Lower leg skin (tissue), 4 donors: ENCODE measurements at regions not wholly inside any gene's neighbourhood (a gene's known extent, or its start where the extent isn't known, plus 50 kb on each side); places are given as distances from the start of the nearest gene placed in this dataset.

ENCODE experiments used
- DNase-seq, 2 donors: peaks; one replicate each; pipeline ENCODE4 v3.0.0-alpha.2; 2019; ENCODE audit warnings: low spot score in 2 of 2
- H3K4me3 ChIP-seq: fragments of 200-600 bp; sonication (generic); 2 replicates; pipeline ENCODE4 v1.5.1; 2017; ENCODE audit warnings: mild to moderate bottlenecking, low read depth; ENCODE audit not compliant: poor library complexity, severe bottlenecking
- CTCF ChIP-seq, 3 donors: fragments of 450-650 bp; IDR thresholded peaks; one replicate each; pipeline ENCODE4 v1.5.1; 2016; ENCODE audit warnings: antibody characterized with exemption in 3 of 3, mild to moderate bottlenecking in 3 of 3, moderate library complexity in 2 of 3
- POLR2A ChIP-seq, 2 donors: fragments of 450-650 bp; IDR thresholded peaks; one replicate each; pipeline ENCODE4 v1.6.1; 2016 to 2017; ENCODE audit warnings: antibody characterized with exemption in 2 of 2, mild to moderate bottlenecking in 1 of 2, moderate library complexity in 1 of 2
- WGBS, 2 donors: methylation state at CpG; one replicate each; pipeline ENCODE4 v1.1.5; 2018; 5-methylcytosine and 5-hydroxymethylcytosine counted together
- intact Hi-C: fragments of 100-400 bp; cut with DNase I; formaldehyde crosslinking; loops from one replicate; pipeline ENCODE4 v1.15.0; 2023; ENCODE audit warnings: low total_unique reads

GRCh38 chr2:118591223-118591622, 256.2 kb downstream of the EN1 start:
- WGBS, 2 donors: 82 to 87% methylated on average over 7 of the region's 7 CpGs
- TF ChIP-seq POLR2A (IDR thresholded peaks at IDR 0.05) (no peak), CTCF (IDR thresholded peaks at IDR 0.05) (no peak)

GRCh38 chr2:118589721-118590120, 257.7 kb downstream of the EN1 start:
- 88 to 97% methylated on average over 3 of the region's 3 CpGs for WGBS, 2 donors
- TF ChIP-seq POLR2A (IDR thresholded peaks at IDR 0.05) (no peak), CTCF (IDR thresholded peaks at IDR 0.05) (no peak)
- H3K4me3 ChIP-seq: no peak overlapping the region
- peak in 1 of 2 donors; percentile 10 for DNase-seq
- intact Hi-C loops: no loop called here

More at GRCh38 chr2:118591223-118591622, 256.2 kb downstream of the EN1 start:
- intact Hi-C loops: no loop called here
- no peak overlapping the region for H3K4me3 ChIP-seq
- DNase-seq: peak in 1 of 2 donors; percentile 48

- TF ChIP-seq CTCF (IDR thresholded peaks at IDR 0.05) (no peak), POLR2A (IDR thresholded peaks at IDR 0.05) (no peak)
- DNase-seq: no peak
- WGBS, 2 donors: 83% methylated on average over 6 of the region's 6 CpGs
- intact Hi-C loops: no loop called here
- no peak overlapping the region for H3K4me3 ChIP-seq
Observed at GRCh38 chr2:118588850-118589249, 258.6 kb downstream of the EN1 start.

- WGBS, 2 donors: 81 to 91% methylated on average over 1 of the region's 1 CpG
- no peak for TF ChIP-seq POLR2A (IDR thresholded peaks at IDR 0.05)
- no peak for TF ChIP-seq CTCF (IDR thresholded peaks at IDR 0.05)
- intact Hi-C loops: no loop called here
- peak in 1 of 2 donors; percentile 18 for DNase-seq
- no peak overlapping the region for H3K4me3 ChIP-seq
Observed at GRCh38 chr2:118586312-118586711, 261.1 kb downstream of the EN1 start.

GRCh38 chr2:118584877-118585276, 262.6 kb downstream of the EN1 start:
- DNase-seq: peak in 1 of 2 donors; percentile 29
- 81% methylated on average over 6 of the region's 6 CpGs for whole genome bisulfite sequencing, 2 donors
- no peak overlapping the region for H3K4me3 ChIP-seq
- intact Hi-C loops: no loop called here
- no peak for TF ChIP-seq POLR2A (IDR thresholded peaks at IDR 0.05)
- no peak for TF ChIP-seq CTCF (IDR thresholded peaks at IDR 0.05)

GRCh38 chr2:118584062-118584749, 263.2 kb downstream of the EN1 start:
- intact Hi-C loops: no loop called here
- no peak for DNase-seq
- TF ChIP-seq POLR2A (IDR thresholded peaks at IDR 0.05) (no peak), CTCF (IDR thresholded peaks at IDR 0.05) (no peak)

More at GRCh38 chr2:118584062-118584749, 263.2 kb downstream of the EN1 start:
- no peak overlapping the region for H3K4me3 ChIP-seq
- WGBS, 2 donors: 78 to 89% methylated on average over 4 of the region's 4 CpGs
